ENCODE measurements at regions not wholly inside any gene's neighbourhood (a gene's known extent, or its start where the extent isn't known, plus 50 kb on each side); places are given as distances from the start of the nearest gene placed in this dataset.
"Not testable (repeated sequence)": the region's sequence is repeated elsewhere in the genome, so short reads cannot be mapped to it uniquely, and the experiment has no call there.

- Histone ChIP-seq H3K27me3 (ENCODE audit: control insufficient read depth, insufficient read depth, low read length) (no peaks in the 10 kb centered on the region), H3K4me1 (ENCODE audit: control insufficient read depth, insufficient read depth, low read length) (no peaks in the 10 kb centered on the region), H3K27ac (ENCODE audit: low read length) (no peak overlapping the region), H3K9me3 (ENCODE audit: control insufficient read depth, insufficient read depth, low read depth, low read length) (no peaks in the 10 kb centered on the region), H3K4me3 (ENCODE audit: low read depth in 2 of 2, low read length in 2 of 2) (no peak overlapping the region), H3K36me3 (ENCODE audit: control insufficient read depth, insufficient read depth, low read length) (no peaks in the 10 kb centered on the region)
- BruUV-seq (replicated peaks), result no TSS peak
- POLR2A ChIA-PET, result no interaction called here
- intact Hi-C loops (cut with micrococcal nuclease; ENCODE audit: unreplicated experiment), result no loop called here
- no peak for TF ChIP-seq POLR2AphosphoS5 (IDR thresholded peaks at IDR 0.05; ENCODE audit: low read depth, low read length)
- no peak for TF ChIP-seq SIN3A (IDR thresholded peaks at IDR 0.05; ENCODE audit: borderline replicate concordance, insufficient read depth, low read depth, low read length)
- TF ChIP-seq, protein P1, sequence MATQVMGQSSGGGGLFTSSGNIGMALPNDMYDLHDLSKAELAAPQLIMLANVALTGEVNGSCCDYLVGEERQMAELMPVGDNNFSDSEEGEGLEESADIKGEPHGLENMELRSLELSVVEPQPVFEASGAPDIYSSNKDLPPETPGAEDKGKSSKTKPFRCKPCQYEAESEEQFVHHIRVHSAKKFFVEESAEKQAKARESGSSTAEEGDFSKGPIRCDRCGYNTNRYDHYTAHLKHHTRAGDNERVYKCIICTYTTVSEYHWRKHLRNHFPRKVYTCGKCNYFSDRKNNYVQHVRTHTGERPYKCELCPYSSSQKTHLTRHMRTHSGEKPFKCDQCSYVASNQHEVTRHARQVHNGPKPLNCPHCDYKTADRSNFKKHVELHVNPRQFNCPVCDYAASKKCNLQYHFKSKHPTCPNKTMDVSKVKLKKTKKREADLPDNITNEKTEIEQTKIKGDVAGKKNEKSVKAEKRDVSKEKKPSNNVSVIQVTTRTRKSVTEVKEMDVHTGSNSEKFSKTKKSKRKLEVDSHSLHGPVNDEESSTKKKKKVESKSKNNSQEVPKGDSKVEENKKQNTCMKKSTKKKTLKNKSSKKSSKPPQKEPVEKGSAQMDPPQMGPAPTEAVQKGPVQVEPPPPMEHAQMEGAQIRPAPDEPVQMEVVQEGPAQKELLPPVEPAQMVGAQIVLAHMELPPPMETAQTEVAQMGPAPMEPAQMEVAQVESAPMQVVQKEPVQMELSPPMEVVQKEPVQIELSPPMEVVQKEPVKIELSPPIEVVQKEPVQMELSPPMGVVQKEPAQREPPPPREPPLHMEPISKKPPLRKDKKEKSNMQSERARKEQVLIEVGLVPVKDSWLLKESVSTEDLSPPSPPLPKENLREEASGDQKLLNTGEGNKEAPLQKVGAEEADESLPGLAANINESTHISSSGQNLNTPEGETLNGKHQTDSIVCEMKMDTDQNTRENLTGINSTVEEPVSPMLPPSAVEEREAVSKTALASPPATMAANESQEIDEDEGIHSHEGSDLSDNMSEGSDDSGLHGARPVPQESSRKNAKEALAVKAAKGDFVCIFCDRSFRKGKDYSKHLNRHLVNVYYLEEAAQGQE (IDR thresholded peaks at IDR 0.05; ENCODE audit: insufficient read depth in 1 of 2, low read depth in 2 of 2, low read length in 1 of 2), result no peak
- TF ChIP-seq CTCF (IDR thresholded peaks at IDR 0.05), result no peak
- no peak for TF ChIP-seq TCF7L2 (IDR thresholded peaks at IDR 0.05; ENCODE audit: low read depth, low read length)
- ATAC-seq (no peak), DNase-seq (ENCODE audit: low read depth, low spot score) (no peak)
- in situ Hi-C loops (cut with HindIII; ENCODE audit: low pct_unique_long_range_greater_than_20kb, low sequenced_read_pairs), result no loop called here
- CTCF ChIA-PET, result no interaction called here
Observed at GRCh38 chr4:189664693-189665250, 275.9 kb upstream of the FRG1 start.

- H3K27ac ChIP-seq (ENCODE audit: low read length); DNase-seq (ENCODE audit: low read depth, low spot score); H3K27me3 ChIP-seq (ENCODE audit: control insufficient read depth, insufficient read depth, low read length); H3K9me3 ChIP-seq (ENCODE audit: control insufficient read depth, insufficient read depth, low read depth, low read length); H3K4me1 ChIP-seq (ENCODE audit: control insufficient read depth, insufficient read depth, low read length); intact Hi-C loops (cut with micrococcal nuclease; ENCODE audit: unreplicated experiment); ATAC-seq; POLR2A ChIA-PET; H3K36me3 ChIP-seq (ENCODE audit: control insufficient read depth, insufficient read depth, low read length); H3K4me3 ChIP-seq (ENCODE audit: low read depth in 2 of 2, low read length in 2 of 2); CTCF ChIA-PET; BruUV-seq (replicated peaks); in situ Hi-C loops (cut with HindIII; ENCODE audit: low pct_unique_long_range_greater_than_20kb, low sequenced_read_pairs): not testable (repeated sequence)
Observed at GRCh38 chr4:189665712-189666305, 274.9 kb upstream of the FRG1 start.

DNA sequence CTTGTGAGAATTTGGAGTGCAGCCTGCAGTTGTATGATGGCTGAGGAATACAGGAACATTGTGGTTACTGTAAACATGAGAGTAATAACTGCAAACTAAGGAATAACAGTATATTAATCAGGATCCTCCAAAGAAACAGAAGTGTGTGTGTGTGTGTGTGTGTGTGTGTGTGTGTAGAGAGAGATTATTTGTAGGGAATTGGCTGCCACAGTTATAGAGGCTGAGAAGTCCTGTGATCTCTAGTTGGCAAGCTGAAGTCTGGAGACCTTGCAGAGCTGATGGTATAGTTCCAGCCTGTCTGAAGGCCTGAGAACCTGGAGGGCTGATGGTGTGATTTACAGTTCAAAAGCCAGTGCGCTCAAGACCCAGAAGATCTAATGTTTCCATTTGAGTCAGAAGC, 273.3 kb upstream of the FRG1 start:
- DNase-seq (ENCODE audit: low read depth, low spot score); POLR2A ChIA-PET; H3K36me3 ChIP-seq (ENCODE audit: control insufficient read depth, insufficient read depth, low read length); intact Hi-C loops (cut with micrococcal nuclease; ENCODE audit: unreplicated experiment); in situ Hi-C loops (cut with HindIII; ENCODE audit: low pct_unique_long_range_greater_than_20kb, low sequenced_read_pairs); H3K4me1 ChIP-seq (ENCODE audit: control insufficient read depth, insufficient read depth, low read length); H3K27ac ChIP-seq (ENCODE audit: low read length); H3K4me3 ChIP-seq (ENCODE audit: low read depth in 2 of 2, low read length in 2 of 2); ATAC-seq; H3K27me3 ChIP-seq (ENCODE audit: control insufficient read depth, insufficient read depth, low read length); BruUV-seq (replicated peaks); CTCF ChIA-PET; H3K9me3 ChIP-seq (ENCODE audit: control insufficient read depth, insufficient read depth, low read depth, low read length): not testable (repeated sequence)

- CTCF ChIA-PET; H3K36me3 ChIP-seq (ENCODE audit: control insufficient read depth, insufficient read depth, low read length); H3K9me3 ChIP-seq (ENCODE audit: control insufficient read depth, insufficient read depth, low read depth, low read length); in situ Hi-C loops (cut with HindIII; ENCODE audit: low pct_unique_long_range_greater_than_20kb, low sequenced_read_pairs); POLR2A ChIA-PET; BruUV-seq (replicated peaks); H3K4me3 ChIP-seq (ENCODE audit: low read depth in 2 of 2, low read length in 2 of 2); H3K4me1 ChIP-seq (ENCODE audit: control insufficient read depth, insufficient read depth, low read length); H3K27ac ChIP-seq (ENCODE audit: low read length); H3K27me3 ChIP-seq (ENCODE audit: control insufficient read depth, insufficient read depth, low read length); DNase-seq (ENCODE audit: low read depth, low spot score); ATAC-seq; intact Hi-C loops (cut with micrococcal nuclease; ENCODE audit: unreplicated experiment): not testable (repeated sequence)
Observed at GRCh38 chr4:189697675-189698245, 242.9 kb upstream of the FRG1 start.

- H3K4me3 ChIP-seq (ENCODE audit: low read depth in 2 of 2, low read length in 2 of 2); BruUV-seq (replicated peaks); POLR2A ChIA-PET; H3K4me1 ChIP-seq (ENCODE audit: control insufficient read depth, insufficient read depth, low read length); intact Hi-C loops (cut with micrococcal nuclease; ENCODE audit: unreplicated experiment); H3K9me3 ChIP-seq (ENCODE audit: control insufficient read depth, insufficient read depth, low read depth, low read length); H3K27ac ChIP-seq (ENCODE audit: low read length); ATAC-seq; DNase-seq (ENCODE audit: low read depth, low spot score); in situ Hi-C loops (cut with HindIII; ENCODE audit: low pct_unique_long_range_greater_than_20kb, low sequenced_read_pairs); CTCF ChIA-PET; H3K36me3 ChIP-seq (ENCODE audit: control insufficient read depth, insufficient read depth, low read length); H3K27me3 ChIP-seq (ENCODE audit: control insufficient read depth, insufficient read depth, low read length): not testable (repeated sequence)
Observed at GRCh38 chr4:189703000-189703399, 237.7 kb upstream of the FRG1 start.
